Panc1 (cell line): ENCODE measurements at regions not wholly inside any gene's neighbourhood (a gene's known extent, or its start where the extent isn't known, plus 50 kb on each side); places are given as distances from the start of the nearest gene placed in this dataset.

ENCODE experiments used
- ATAC-seq: fragments of 200-7000 bp; cut with Tn5 transposase; 2 replicates; pipeline ENCODE4 v1.9.1; 2020; ENCODE audit warnings: mild to moderate bottlenecking, moderate library complexity
- BruUV-seq: library from RNA; stranded (reverse); fragments of 400-500 nt; replicated peaks from 2 replicates; lab custom pipeline; 2021; lab: Mats Ljungman, UMichigan
- CTCF ChIA-PET: fragments of 300-600 bp; sonication (Branson Sonifier 250); formaldehyde crosslinking; loops from one replicate; lab custom pipeline; 2022; ENCODE audit warnings: antibody characterized with exemption; lab: Charles Lee
- POLR2A ChIA-PET: fragments of 300-600 bp; sonication (Branson Sonifier 250); formaldehyde crosslinking; loops from one replicate; lab custom pipeline; 2022; ENCODE audit warnings: antibody characterized with exemption; lab: Charles Lee
- DNase-seq: peaks from one replicate; pipeline ENCODE4 v3.0.0-alpha.2; 2010; ENCODE audit warnings: low read depth, low spot score
- H3K27ac ChIP-seq: 2 replicates; pipeline ENCODE4 v1.5.1; 2011; ENCODE audit warnings: mild to moderate bottlenecking, low read length, inconsistent platforms
- H3K27me3 ChIP-seq: fragments of 200-500 bp; sonication (Bioruptor generic); 2 replicates; pipeline ENCODE4 v1.6.0; 2014; ENCODE audit warnings: low read length, inconsistent platforms; ENCODE audit not compliant: control insufficient read depth, insufficient read depth
- H3K36me3 ChIP-seq: fragments of 200-500 bp; sonication (Bioruptor generic); 2 replicates; pipeline ENCODE4 v1.5.1; 2014; ENCODE audit warnings: inconsistent platforms, mild to moderate bottlenecking, low read length, moderate library complexity; ENCODE audit not compliant: control insufficient read depth, insufficient read depth
- H3K4me1 ChIP-seq: 2 replicates; pipeline ENCODE4 v1.5.1; 2011; ENCODE audit warnings: inconsistent platforms, mild to moderate bottlenecking, low read length, moderate library complexity; ENCODE audit not compliant: control insufficient read depth, insufficient read depth
- H3K4me3 ChIP-seq, 2 experiments: 2 replicates each; pipeline ENCODE4 v1.5.1; 2011 to 2012; ENCODE audit warnings: low read depth in 2 of 2, low read length in 2 of 2, mild to moderate bottlenecking in 2 of 2, inconsistent platforms in 1 of 2, moderate library complexity in 1 of 2
- H3K9me3 ChIP-seq: fragments of 200-500 bp; sonication (Bioruptor generic); 2 replicates; pipeline ENCODE4 v1.5.1; 2014; ENCODE audit warnings: low read depth, mild to moderate bottlenecking, inconsistent platforms, low read length, moderate library complexity; ENCODE audit not compliant: control insufficient read depth, insufficient read depth
- CTCF ChIP-seq: fragments of 450-650 bp; IDR thresholded peaks from 2 replicates; pipeline ENCODE4 v1.5.1; 2017; ENCODE audit warnings: mild to moderate bottlenecking
- POLR2AphosphoS5 ChIP-seq: IDR thresholded peaks from 2 replicates; pipeline ENCODE4 v1.6.1; 2012; ENCODE audit warnings: mild to moderate bottlenecking, low read depth, low read length, moderate library complexity
- REST ChIP-seq, 2 experiments: IDR thresholded peaks; 2 replicates each; pipeline ENCODE4 v1.6.1; 2011 to 2012; ENCODE audit warnings: low read depth in 2 of 2, control low read depth in 1 of 2, low read length in 1 of 2, mild to moderate bottlenecking in 1 of 2, moderate library complexity in 1 of 2; ENCODE audit not compliant: insufficient read depth in 1 of 2
- SIN3A ChIP-seq: IDR thresholded peaks from 2 replicates; pipeline ENCODE4 v1.6.1; 2012; ENCODE audit warnings: low read depth, mild to moderate bottlenecking, low read length, moderate library complexity, borderline replicate concordance; ENCODE audit not compliant: insufficient read depth
- TCF7L2 ChIP-seq: IDR thresholded peaks from 2 replicates; pipeline ENCODE4 v1.6.1; 2011; ENCODE audit warnings: mild to moderate bottlenecking, low read depth, low read length, inconsistent platforms
- in situ Hi-C: cut with HindIII; loops from 2 replicates; pipeline ENCODE4 v1.10.0; 2016; ENCODE audit warnings: low sequenced_read_pairs, low pct_unique_long_range_greater_than_20kb
- intact Hi-C: fragments of 100-400 bp; cut with micrococcal nuclease; formaldehyde crosslinking; loops from one replicate; pipeline ENCODE4 v1.10.0; 2022; ENCODE audit not compliant: unreplicated experiment

GRCh38 chr9:87427851-87428506, 69.7 kb upstream of the DAPK1 start:
- Histone ChIP-seq H3K36me3 (no peaks in the 10 kb centered on the region), H3K27me3 (no peaks in the 10 kb centered on the region), H3K4me1 (no peaks in the 10 kb centered on the region), H3K27ac (no peak overlapping the region), H3K4me3 (no peak overlapping the region), H3K9me3 (no peaks in the 10 kb centered on the region)
- BruUV-seq: no TSS peak
- ATAC-seq: no peak
- in situ Hi-C loops: no loop called here
- ChIA-PET POLR2A (no interaction called here), CTCF (no interaction called here)
- intact Hi-C loops: no loop called here
- no peak for TF ChIP-seq REST (IDR thresholded peaks at IDR 0.05; ENCODE audit: insufficient read depth in 1 of 2, low read depth in 2 of 2, low read length in 1 of 2)
- no peak for TF ChIP-seq POLR2AphosphoS5
- no peak for TF ChIP-seq TCF7L2
- TF ChIP-seq CTCF: no peak
- TF ChIP-seq SIN3A: no peak
- DNase-seq: no peak

- ChIA-PET CTCF (no interaction called here), POLR2A (no interaction called here)
- no peaks in the 10 kb centered on the region for H3K9me3 ChIP-seq
- no peaks in the 10 kb centered on the region for H3K27me3 ChIP-seq
- intact Hi-C loops (no loop called here), in situ Hi-C loops (no loop called here)
- DNase-seq: no peak
- no peak for ATAC-seq
- H3K4me1 ChIP-seq: no peaks in the 10 kb centered on the region
- no peak overlapping the region for H3K27ac ChIP-seq
- no peaks in the 10 kb centered on the region for H3K36me3 ChIP-seq
- no peak overlapping the region for H3K4me3 ChIP-seq
- BruUV-seq: no TSS peak
- TF ChIP-seq REST (IDR thresholded peaks at IDR 0.05; ENCODE audit: insufficient read depth in 1 of 2, low read depth in 2 of 2, low read length in 1 of 2): no peak
- no peak for TF ChIP-seq CTCF
- TF ChIP-seq POLR2AphosphoS5: no peak
- TF ChIP-seq SIN3A: no peak
- no peak for TF ChIP-seq TCF7L2
Measured at GRCh38 chr9:87428659-87429058, 69.0 kb upstream of the DAPK1 start.
